ENCODE measurements at regions not wholly inside any gene's neighbourhood (a gene's known extent, or its start where the extent isn't known, plus 50 kb on each side); places are given as distances from the start of the nearest gene placed in this dataset.
"Not testable (repeated sequence)": the region's sequence is repeated elsewhere in the genome, so short reads cannot be mapped to it uniquely, and the experiment has no call there.

- TF ChIP-seq TSHZ1 (tag by site-specific recombination; IDR thresholded peaks at IDR 0.05; ENCODE audit: borderline replicate concordance) (no peak), WT1 (tag by site-specific recombination; IDR thresholded peaks at IDR 0.05) (no peak), ZNF266 (tag by site-specific recombination; IDR thresholded peaks at IDR 0.05; ENCODE audit: low read depth) (no peak), HOXD13 (CRISPR knock-in tag; IDR thresholded peaks at IDR 0.05; ENCODE audit: borderline replicate concordance) (no peak), ZNF24 (tag by site-specific recombination; IDR thresholded peaks at IDR 0.05) (no peak), ZNF701 (tag by site-specific recombination; IDR thresholded peaks at IDR 0.05) (no peak)
Measured at GRCh38 chrX:121763671-121764070, 716.3 kb downstream of the GLUD2 start (continued).

- H3K27ac ChIP-seq (ENCODE audit: extremely low read depth, low read depth, low read length); H3K36me3 ChIP-seq (ENCODE audit: control insufficient read depth in 2 of 2, insufficient read depth in 1 of 2, low read length in 2 of 2); H3K4me3 ChIP-seq (ENCODE audit: low read depth, low read length); POLR2A ChIA-PET; H3K4me1 ChIP-seq (ENCODE audit: control insufficient read depth, insufficient read depth, low read length); CTCF ChIA-PET; H3K9me3 ChIP-seq (ENCODE audit: control insufficient read depth, insufficient read depth, low read depth, low read length): not testable (repeated sequence)
- peak; percentile 85 for TF ChIP-seq ZNF146 (tag by site-specific recombination; IDR thresholded peaks at IDR 0.05)
Measured at GRCh38 chrX:121768210-121768609, 720.8 kb downstream of the GLUD2 start.

GRCh38 chrX:121781991-121782390 lies 734.6 kb downstream of the GLUD2 start:
- CTCF ChIA-PET, result no interaction called here
- no peak overlapping the region for H3K4me3 ChIP-seq (ENCODE audit: low read depth, low read length)
- no peaks in the 10 kb centered on the region for H3K36me3 ChIP-seq (ENCODE audit: control insufficient read depth in 2 of 2, insufficient read depth in 1 of 2, low read length in 2 of 2)
- H3K27ac ChIP-seq (ENCODE audit: extremely low read depth, low read depth, low read length), result no peak overlapping the region
- POLR2A ChIA-PET, result no interaction called here
- TF ChIP-seq ZNF404 (tag by site-specific recombination; IDR thresholded peaks at IDR 0.05) (no peak), ZNF529 (tag by site-specific recombination; IDR thresholded peaks at IDR 0.05; ENCODE audit: insufficient replicate concordance) (no peak), ZNF670 (tag by site-specific recombination; IDR thresholded peaks at IDR 0.05; ENCODE audit: low read depth) (no peak), ZBTB44 (tag by site-specific recombination; IDR thresholded peaks at IDR 0.05) (no peak)
- no peaks in the 10 kb centered on the region for H3K9me3 ChIP-seq (ENCODE audit: control insufficient read depth, insufficient read depth, low read depth, low read length)
- no peaks in the 10 kb centered on the region for H3K4me1 ChIP-seq (ENCODE audit: control insufficient read depth, insufficient read depth, low read length)

- Histone ChIP-seq H3K4me3 (ENCODE audit: low read depth, low read length) (no peak overlapping the region), H3K36me3 (ENCODE audit: control insufficient read depth in 2 of 2, insufficient read depth in 1 of 2, low read length in 2 of 2) (no peaks in the 10 kb centered on the region), H3K9me3 (ENCODE audit: control insufficient read depth, insufficient read depth, low read depth, low read length) (no peaks in the 10 kb centered on the region), H3K27ac (ENCODE audit: extremely low read depth, low read depth, low read length) (no peak overlapping the region), H3K4me1 (ENCODE audit: control insufficient read depth, insufficient read depth, low read length) (no peaks in the 10 kb centered on the region)
- POLR2A ChIA-PET, result no interaction called here
- CTCF ChIA-PET, result no interaction called here
- TF ChIP-seq KLF1 (tag by site-specific recombination; IDR thresholded peaks at IDR 0.05) (no peak), INSM2 (tag by site-specific recombination; IDR thresholded peaks at IDR 0.05) (no peak), PRDM6 (tag by site-specific recombination; IDR thresholded peaks at IDR 0.05) (no peak), ZNF280C (tag by site-specific recombination; IDR thresholded peaks at IDR 0.05) (no peak), ZNF394 (tag by site-specific recombination; IDR thresholded peaks at IDR 0.05; ENCODE audit: borderline replicate concordance) (no peak), ZNF114 (tag by site-specific recombination; IDR thresholded peaks at IDR 0.05) (no peak), ZFP41 (tag by site-specific recombination; IDR thresholded peaks at IDR 0.05; ENCODE audit: borderline replicate concordance) (no peak), ZNF16 (tag by site-specific recombination; IDR thresholded peaks at IDR 0.05; ENCODE audit: low read depth) (no peak), ZSCAN16 (tag by site-specific recombination; IDR thresholded peaks at IDR 0.05) (no peak)
Measured at GRCh38 chrX:121782544-121782943, 735.1 kb downstream of the GLUD2 start.
